Ovary (tissue), 3 donors: ENCODE measurements at regions not wholly inside any gene's neighbourhood (a gene's known extent, or its start where the extent isn't known, plus 50 kb on each side); places are given as distances from the start of the nearest gene placed in this dataset.

Experiments
- EP300 ChIP-seq: sonication (generic); formaldehyde crosslinking; IDR thresholded peaks from one replicate; pipeline ENCODE4 v1.6.1; 2017; ENCODE audit warnings: antibody characterized with exemption
- POLR2A ChIP-seq: fragments of 450-650 bp; IDR thresholded peaks from one replicate; pipeline ENCODE4 v1.6.1; 2017; ENCODE audit warnings: antibody characterized with exemption, mild to moderate bottlenecking, moderate library complexity
- TF ChIP-seq, protein P1 (sequence below), 3 donors: fragments of 450-650 bp in 2 of 3; fragments of 200-600 bp in 1 of 3; IDR thresholded peaks; one replicate each; pipeline versions ENCODE4 v1.5.1 to v1.8.0; 2016 to 2022; ENCODE audit warnings: antibody characterized with exemption in 3 of 3, mild to moderate bottlenecking in 1 of 3
- donor health status: DM: no; HTN: no; CAD: no.

DNA sequence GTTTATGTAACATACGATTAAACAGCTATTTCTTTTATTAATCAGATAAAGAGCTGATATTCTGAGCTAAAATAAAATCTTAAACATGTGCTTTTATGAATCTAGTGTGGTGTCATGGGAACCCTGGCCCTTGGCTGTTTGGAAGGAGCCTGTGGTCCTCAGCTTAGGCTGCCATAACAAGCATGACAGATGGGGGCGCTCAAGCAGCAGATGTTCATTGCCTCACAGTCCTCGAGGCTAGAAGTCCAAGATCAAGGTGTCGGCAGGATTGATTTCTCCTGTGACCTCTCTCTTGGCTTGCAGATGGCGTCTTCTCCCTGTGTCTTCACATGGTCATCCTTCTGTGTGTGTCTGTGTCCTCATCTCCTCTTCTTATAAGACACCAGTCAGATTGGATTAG lies 448.2 kb downstream of the GADD45G start:
- TF ChIP-seq, protein P1, sequence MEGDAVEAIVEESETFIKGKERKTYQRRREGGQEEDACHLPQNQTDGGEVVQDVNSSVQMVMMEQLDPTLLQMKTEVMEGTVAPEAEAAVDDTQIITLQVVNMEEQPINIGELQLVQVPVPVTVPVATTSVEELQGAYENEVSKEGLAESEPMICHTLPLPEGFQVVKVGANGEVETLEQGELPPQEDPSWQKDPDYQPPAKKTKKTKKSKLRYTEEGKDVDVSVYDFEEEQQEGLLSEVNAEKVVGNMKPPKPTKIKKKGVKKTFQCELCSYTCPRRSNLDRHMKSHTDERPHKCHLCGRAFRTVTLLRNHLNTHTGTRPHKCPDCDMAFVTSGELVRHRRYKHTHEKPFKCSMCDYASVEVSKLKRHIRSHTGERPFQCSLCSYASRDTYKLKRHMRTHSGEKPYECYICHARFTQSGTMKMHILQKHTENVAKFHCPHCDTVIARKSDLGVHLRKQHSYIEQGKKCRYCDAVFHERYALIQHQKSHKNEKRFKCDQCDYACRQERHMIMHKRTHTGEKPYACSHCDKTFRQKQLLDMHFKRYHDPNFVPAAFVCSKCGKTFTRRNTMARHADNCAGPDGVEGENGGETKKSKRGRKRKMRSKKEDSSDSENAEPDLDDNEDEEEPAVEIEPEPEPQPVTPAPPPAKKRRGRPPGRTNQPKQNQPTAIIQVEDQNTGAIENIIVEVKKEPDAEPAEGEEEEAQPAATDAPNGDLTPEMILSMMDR (IDR thresholded peaks at IDR 0.05), result no peak
- no peak for TF ChIP-seq POLR2A
- no peak for TF ChIP-seq EP300
